IPS DF 4.7 (cell line): ENCODE measurements at regions not wholly inside any gene's neighbourhood (a gene's known extent, or its start where the extent isn't known, plus 50 kb on each side); places are given as distances from the start of the nearest gene placed in this dataset.

ENCODE experiments used
- DNase-seq: peaks from one replicate; pipeline ENCODE4 v3.0.0-alpha.2; 2013; ENCODE audit warnings: low spot score; ENCODE audit errors: extremely low read depth

- DNase-seq: no peak
Observed at GRCh38 chr10:128546651-128547165, 420.5 kb upstream of the MKI67 start.

GRCh38 chr10:128549101-128549608, 422.9 kb upstream of the MKI67 start:
- DNase-seq: no peak

GRCh38 chr10:128550045-128550444, 423.8 kb upstream of the MKI67 start:
- no peak for DNase-seq

DNA sequence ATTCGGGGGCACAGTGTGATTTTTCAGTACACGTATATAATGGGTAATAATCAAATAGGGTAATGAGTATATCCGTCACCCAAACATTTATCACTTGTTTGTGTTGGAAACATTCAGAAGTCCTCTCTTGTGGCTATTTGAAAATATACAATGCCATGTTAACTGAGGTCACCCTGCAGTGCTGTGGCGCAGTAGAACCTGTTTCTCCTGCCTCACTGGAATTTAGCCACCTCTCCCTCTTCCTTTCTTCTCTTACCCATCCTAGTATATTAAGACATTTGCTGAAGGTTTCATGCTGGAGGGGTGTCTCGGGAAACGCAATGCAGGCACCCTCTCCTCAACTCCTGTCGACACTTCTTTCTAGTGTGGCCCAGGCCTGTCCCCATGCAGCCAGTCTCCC, 425.3 kb upstream of the MKI67 start:
- DNase-seq: no peak

GRCh38 chr10:128553755-128554154, 427.5 kb upstream of the MKI67 start:
- DNase-seq: no peak

DNA sequence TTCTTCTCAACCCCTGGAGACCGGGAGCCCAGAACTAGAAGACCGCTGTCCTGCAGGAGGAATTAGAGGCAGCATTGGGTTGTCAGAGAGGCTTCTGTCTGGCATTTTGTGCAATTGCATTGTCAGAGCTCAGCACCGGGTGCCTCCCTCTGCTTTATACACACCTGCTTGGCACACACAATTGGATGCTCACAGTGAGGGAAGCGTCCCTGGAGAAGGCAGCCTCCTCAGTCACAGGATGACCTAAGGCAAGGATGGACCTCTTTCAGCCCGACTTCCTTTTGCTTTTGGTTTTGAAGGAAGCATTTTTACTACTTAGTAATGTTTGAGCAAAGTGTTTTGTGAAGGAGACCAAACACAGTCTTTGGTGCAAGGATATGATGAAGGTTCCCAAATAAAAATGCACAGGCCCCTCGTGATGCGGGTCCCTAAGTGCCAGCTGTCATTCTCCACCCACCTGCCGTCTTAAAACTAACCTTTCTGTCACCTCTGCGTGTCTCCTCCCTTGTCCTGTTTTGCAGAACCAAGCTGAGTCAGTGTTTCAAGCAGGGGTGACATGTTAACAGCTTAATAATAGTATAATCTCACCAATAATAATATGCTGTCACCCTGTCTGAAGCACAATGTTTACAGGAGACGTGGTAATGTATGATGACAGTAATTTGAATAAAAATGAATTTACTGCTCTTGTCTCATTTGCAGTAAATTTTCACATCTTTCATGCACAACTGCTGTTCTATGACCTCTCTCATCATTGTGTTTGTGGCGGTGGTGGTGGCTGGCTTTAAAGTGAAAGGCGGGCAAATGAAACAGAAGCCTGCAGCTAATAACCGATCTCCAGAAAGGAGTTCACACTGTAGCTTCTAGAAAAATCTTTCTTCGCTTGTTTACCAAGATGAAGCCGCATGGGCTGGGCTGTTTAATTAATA, 430.2 kb upstream of the MKI67 start:
- no peak for DNase-seq

GRCh38 chr10:128557149-128557710, 431.0 kb upstream of the MKI67 start:
- no peak for DNase-seq

- DNase-seq: no peak
Observed at GRCh38 chr10:128560406-128560805, 434.2 kb upstream of the MKI67 start.

- no peak for DNase-seq
Observed at GRCh38 chr10:128560993-128561392, 434.8 kb upstream of the MKI67 start.

DNA sequence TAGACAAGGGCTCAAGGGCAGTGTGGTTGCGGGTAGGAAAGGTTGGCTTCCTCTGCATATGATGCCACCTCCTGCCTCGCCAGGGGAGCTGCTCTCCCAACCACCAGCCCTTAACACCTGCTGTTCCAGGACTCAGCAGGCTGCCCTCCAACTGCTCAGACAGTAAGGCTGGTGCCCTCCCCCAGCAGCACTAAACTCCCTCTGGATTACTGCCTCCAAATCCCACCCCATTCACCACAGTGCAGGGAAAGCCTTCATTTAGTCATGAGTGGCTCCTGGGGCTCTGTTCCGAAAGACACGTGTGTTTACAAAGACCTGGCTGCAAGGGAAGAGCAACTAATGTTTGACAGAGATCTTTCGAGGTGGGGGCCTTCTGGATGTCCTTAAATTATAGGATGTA, 437.2 kb upstream of the MKI67 start:
- no peak for DNase-seq

DNA sequence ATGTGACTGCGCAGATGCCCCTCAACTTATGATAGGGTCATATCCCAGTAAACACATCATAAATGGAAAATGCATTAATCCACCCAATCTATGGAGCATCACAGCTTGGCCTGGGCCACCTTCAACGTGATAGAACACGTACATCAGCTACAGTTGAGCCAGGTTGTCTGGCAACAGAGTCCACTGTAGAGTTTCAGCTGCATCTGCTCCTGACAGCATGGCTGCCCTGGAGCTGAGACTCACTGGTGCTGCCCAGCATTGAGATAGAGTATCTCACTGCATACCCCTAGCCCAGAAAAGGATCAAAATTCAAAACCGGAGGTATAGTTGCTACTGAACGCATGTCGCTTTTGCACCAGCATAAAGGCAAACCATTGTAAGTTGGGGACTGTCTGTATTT, 437.7 kb upstream of the MKI67 start:
- DNase-seq: no peak

DNA sequence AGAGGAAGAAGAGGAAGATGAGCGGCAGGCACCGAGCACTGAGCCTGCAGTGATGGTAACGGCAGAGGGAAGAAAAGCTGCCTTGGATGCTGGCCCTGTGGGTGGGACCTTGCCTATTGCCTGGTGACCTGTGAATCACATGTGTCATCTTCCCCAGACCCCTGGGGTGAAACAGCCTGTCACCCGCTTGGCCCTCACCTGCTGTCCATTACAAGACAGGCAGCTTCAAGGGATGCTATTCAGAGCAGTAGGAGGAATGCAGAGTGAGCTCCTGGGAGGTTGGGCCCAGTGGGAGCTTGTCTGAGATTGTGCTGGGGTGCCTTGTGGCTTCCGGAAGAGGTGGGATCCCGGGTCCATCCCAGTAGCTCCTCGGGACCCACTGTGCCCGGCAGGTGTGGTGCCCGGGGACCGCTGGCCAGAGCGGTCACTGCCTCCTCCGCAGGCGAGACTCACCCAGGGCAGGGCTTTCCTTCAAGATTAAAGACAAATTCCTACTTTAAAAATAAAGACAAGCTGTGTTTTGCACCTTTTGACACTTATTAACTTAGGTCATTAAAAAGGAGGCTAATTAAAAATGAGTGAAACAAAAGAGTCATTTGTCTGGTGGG, 440.2 kb upstream of the MKI67 start:
- no peak for DNase-seq

- no peak for DNase-seq
Observed at GRCh38 chr10:128567551-128567950, 441.3 kb upstream of the MKI67 start.

DNA sequence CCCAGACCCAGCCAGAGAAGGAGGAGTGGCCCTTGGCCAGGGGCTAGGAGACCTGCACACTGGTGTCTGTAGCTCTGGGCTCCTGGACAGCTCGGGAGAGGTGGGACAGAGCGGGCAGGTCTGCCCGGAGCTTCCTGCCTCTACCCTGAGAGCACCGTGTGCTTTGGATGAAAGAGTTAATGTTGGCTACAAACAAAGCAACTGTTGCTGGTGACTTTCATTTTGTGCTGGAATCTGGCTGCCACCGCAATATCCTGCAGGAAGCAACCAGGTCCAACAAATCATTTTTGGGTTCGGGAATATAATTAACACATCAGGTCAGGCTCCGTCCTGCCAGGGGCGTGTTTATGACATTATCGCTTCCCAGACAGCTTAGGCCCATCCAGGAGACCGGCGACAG, 441.8 kb upstream of the MKI67 start:
- no peak for DNase-seq

- no peak for DNase-seq
Observed at GRCh38 chr10:128568491-128568890, 442.3 kb upstream of the MKI67 start.

GRCh38 chr10:128568990-128569945, 443.0 kb upstream of the MKI67 start:
- no peak for DNase-seq

GRCh38 chr10:128570319-128570995, 444.2 kb upstream of the MKI67 start:
- no peak for DNase-seq

- no peak for DNase-seq
Observed at GRCh38 chr10:128571071-128571470, 444.8 kb upstream of the MKI67 start.

- DNase-seq: no peak
Observed at GRCh38 chr10:128571745-128572144, 445.5 kb upstream of the MKI67 start.

DNA sequence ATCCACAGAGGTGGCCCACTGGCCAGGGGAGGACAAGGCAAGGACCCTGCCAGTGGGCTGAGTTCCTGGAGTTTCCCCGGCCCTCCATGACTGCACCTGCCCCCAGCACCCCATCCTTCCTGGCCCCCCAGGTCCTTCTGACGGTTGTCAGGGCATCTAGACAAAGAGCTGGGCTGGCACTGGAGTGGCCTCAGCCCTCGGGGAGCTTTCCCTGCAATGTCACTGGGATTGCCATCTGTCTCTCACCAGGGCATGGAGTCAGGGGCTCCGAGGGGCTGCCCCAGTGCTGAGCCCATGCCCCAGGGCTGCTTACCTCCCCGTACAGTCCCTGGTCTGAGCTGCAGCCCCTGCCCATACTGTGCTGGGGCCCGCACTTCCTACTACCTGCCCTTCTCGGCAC, 446.5 kb upstream of the MKI67 start:
- no peak for DNase-seq
